Esophagus squamous epithelium (tissue), 5 donors: ENCODE measurements at regions not wholly inside any gene's neighbourhood (a gene's known extent, or its start where the extent isn't known, plus 50 kb on each side); places are given as distances from the start of the nearest gene placed in this dataset.

ENCODE experiments used
- DNase-seq: peaks from one replicate; lab custom pipeline; 2025; lab: John Stamatoyannopoulos, UW
- H3K27ac ChIP-seq, 4 donors: fragments of 200-600 bp; sonication (generic); one replicate each; pipeline ENCODE4 v1.5.1; 2016 to 2019; ENCODE audit warnings: mild to moderate bottlenecking in 1 of 4
- H3K27me3 ChIP-seq, 4 donors: fragments of 200-600 bp; sonication (generic); 1 replicate in 3 of 4; 2 replicates in 1 of 4; pipeline versions ENCODE4 v1.5.1 to v1.6.0; 2017 to 2021; ENCODE audit warnings: antibody characterized with exemption in 1 of 4
- H3K36me3 ChIP-seq, 3 donors: fragments of 200-600 bp; sonication (generic); one replicate each; pipeline ENCODE4 v1.5.1; 2016 to 2019
- H3K4me1 ChIP-seq, 3 donors: fragments of 200-600 bp; sonication (generic); one replicate each; pipeline ENCODE4 v1.5.1; 2017 to 2019
- H3K4me3 ChIP-seq, 4 donors: fragments of 200-600 bp; sonication (generic); 1 replicate in 3 of 4; 2 replicates in 1 of 4; pipeline ENCODE4 v1.5.1; 2016 to 2019; ENCODE audit warnings: mild to moderate bottlenecking in 2 of 4, moderate library complexity in 1 of 4
- H3K9me3 ChIP-seq, 3 donors: fragments of 200-600 bp; sonication (generic); one replicate each; pipeline ENCODE4 v1.5.1; 2016 to 2019
- POLR2A ChIP-seq, 4 donors: fragments of 450-650 bp; IDR thresholded peaks; one replicate each; pipeline ENCODE4 v1.6.1; 2017; ENCODE audit warnings: antibody characterized with exemption in 4 of 4, mild to moderate bottlenecking in 4 of 4, moderate library complexity in 3 of 4
- WGBS, 2 donors: methylation state at CpG; one replicate each; pipeline ENCODE4 v1.1.5; 2018; 5-methylcytosine and 5-hydroxymethylcytosine counted together
- intact Hi-C: fragments of 100-400 bp; cut with DNase I; formaldehyde crosslinking; loops from one replicate; pipeline ENCODE4 v1.15.0; 2022
- TF ChIP-seq, protein P1 (sequence below), 6 experiments: fragments of 450-650 bp in 4 of 6; fragments of 200-600 bp in 2 of 6; sonication (generic) in 2 of 6; IDR thresholded peaks; one replicate each; pipeline ENCODE4 v1.5.1; 2016 to 2019; ENCODE audit warnings: antibody characterized with exemption in 6 of 6, mild to moderate bottlenecking in 4 of 6, moderate library complexity in 4 of 6
- donor health status: DM: yes; HTN: yes; CAD: no.

DNA sequence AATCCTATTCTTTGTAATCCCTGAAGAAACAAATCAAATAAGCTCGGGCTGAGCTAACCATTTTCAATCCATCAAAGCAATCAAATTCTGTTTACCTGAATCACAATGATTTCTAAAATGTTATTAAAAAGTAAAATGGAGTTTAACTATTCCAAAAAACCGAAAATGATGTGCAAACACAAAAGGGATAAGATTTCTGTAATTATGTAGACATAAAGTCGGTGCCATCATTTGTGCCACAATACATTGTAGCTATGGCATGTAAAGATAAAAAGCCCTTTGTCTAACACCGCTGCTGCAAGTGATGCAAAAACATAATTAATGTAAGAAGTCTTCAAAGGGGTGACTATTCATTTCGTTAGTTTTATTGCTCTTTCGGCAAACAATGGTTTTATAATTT, 125.1 kb upstream of the FAM204A start:
- 63 to 68% methylated on average over 6 of the region's 6 CpGs for WGBS, 2 donors

DNA sequence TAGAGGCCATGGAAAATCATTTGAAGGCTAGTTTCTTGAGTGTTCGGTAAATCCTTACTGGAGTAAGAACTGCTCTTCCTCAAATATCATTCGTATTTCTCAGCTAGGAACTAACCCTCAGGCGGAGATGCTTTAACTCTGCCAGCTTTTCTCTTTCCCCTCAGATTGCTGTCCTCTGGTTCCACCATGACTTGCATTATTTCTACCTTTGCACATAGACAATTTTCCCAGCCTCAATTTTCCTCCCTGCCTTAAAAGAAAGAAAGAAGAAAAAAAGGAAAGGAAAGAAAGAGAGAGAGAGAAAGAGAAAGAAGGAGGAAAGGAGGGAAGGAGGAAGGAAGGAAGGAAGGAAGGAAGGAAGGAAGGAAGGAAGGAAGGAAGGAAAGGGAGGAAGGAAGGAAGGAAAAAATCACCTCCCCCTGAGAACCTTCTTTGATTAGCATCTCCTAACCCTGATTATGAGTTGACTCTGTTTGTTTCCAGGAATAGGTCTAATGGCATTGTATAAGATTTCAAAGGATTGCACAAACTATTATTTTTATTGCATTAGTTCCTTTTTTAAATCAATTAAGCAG, 123.3 kb upstream of the FAM204A start:
- WGBS, 2 donors = 71 to 90% methylated on average over 3 of the region's 3 CpGs
- TF ChIP-seq, protein P1, sequence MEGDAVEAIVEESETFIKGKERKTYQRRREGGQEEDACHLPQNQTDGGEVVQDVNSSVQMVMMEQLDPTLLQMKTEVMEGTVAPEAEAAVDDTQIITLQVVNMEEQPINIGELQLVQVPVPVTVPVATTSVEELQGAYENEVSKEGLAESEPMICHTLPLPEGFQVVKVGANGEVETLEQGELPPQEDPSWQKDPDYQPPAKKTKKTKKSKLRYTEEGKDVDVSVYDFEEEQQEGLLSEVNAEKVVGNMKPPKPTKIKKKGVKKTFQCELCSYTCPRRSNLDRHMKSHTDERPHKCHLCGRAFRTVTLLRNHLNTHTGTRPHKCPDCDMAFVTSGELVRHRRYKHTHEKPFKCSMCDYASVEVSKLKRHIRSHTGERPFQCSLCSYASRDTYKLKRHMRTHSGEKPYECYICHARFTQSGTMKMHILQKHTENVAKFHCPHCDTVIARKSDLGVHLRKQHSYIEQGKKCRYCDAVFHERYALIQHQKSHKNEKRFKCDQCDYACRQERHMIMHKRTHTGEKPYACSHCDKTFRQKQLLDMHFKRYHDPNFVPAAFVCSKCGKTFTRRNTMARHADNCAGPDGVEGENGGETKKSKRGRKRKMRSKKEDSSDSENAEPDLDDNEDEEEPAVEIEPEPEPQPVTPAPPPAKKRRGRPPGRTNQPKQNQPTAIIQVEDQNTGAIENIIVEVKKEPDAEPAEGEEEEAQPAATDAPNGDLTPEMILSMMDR (IDR thresholded peaks at IDR 0.05) = no peak
- no peak for TF ChIP-seq POLR2A (IDR thresholded peaks at IDR 0.05)
- Histone ChIP-seq H3K27me3 (peaks cover 0 to 67% (median 0%) of the 10 kb centered on the region in 4 donors), H3K4me3 (no peak overlapping the region), H3K4me1 (no peaks in the 10 kb centered on the region), H3K9me3 (no peaks in the 10 kb centered on the region), H3K27ac (no peak overlapping the region), H3K36me3 (no peaks in the 10 kb centered on the region)
- intact Hi-C loops = no loop called here
- DNase-seq = no peak

More for the DNA sequence above, 125.1 kb upstream of the FAM204A start:
- Histone ChIP-seq H3K9me3 (peaks cover 0 to 4% (median 0%) of the 10 kb centered on the region in 3 donors), H3K4me1 (no peaks in the 10 kb centered on the region), H3K27me3 (peaks cover 0 to 74% (median 0%) of the 10 kb centered on the region in 4 donors), H3K4me3 (no peak overlapping the region), H3K36me3 (no peaks in the 10 kb centered on the region), H3K27ac (no peak overlapping the region)
- intact Hi-C loops = no loop called here
- no peak for DNase-seq
- TF ChIP-seq POLR2A (IDR thresholded peaks at IDR 0.05) = no peak
- TF ChIP-seq, protein P1 (IDR thresholded peaks at IDR 0.05) = no peak

DNA sequence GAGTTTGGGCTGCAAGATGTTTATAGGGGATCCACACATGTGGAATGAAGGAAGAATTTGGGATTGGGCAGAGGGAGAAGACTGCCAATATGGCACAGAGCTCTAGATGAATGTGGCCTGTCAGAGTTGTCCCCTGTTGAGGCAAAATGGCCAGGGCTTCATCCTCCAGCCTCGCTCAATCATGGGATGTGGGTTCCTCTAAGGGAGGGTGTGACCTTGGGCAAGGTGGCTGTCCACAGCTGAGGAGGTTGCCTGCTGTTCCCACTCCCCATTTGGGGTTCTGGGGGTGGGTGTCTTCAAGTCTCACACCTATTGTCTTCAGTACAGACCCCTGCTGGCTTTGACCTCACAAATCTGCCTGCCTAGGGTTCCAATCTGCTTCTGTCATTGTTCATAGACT, 121.6 kb upstream of the FAM204A start:
- no peaks in the 10 kb centered on the region for H3K36me3 ChIP-seq
- TF ChIP-seq POLR2A (IDR thresholded peaks at IDR 0.05) = no peak
- TF ChIP-seq, protein P1 (IDR thresholded peaks at IDR 0.05) = no peak
- peaks cover 0 to 57% (median 0%) of the 10 kb centered on the region in 4 donors for H3K27me3 ChIP-seq
- no peak overlapping the region for H3K4me3 ChIP-seq
- intact Hi-C loops = no loop called here
- 100% methylated on average over 1 of the region's 1 CpG; no CpG with 5 or more reads in 1 of the 2 donors for WGBS, 2 donors
- H3K4me1 ChIP-seq = peaks cover 0 to 6% (median 0%) of the 10 kb centered on the region in 3 donors
- no peak overlapping the region for H3K27ac ChIP-seq
- DNase-seq = no peak
- no peaks in the 10 kb centered on the region for H3K9me3 ChIP-seq

GRCh38 chr10:118462401-118462800, 120.3 kb upstream of the FAM204A start:
- H3K27me3 ChIP-seq = peaks cover 0 to 45% (median 0%) of the 10 kb centered on the region in 4 donors
- 100% methylated on average over 1 of the region's 1 CpG for WGBS, 2 donors
- no peaks in the 10 kb centered on the region for H3K9me3 ChIP-seq
- peaks cover 0 to 6% (median 0%) of the 10 kb centered on the region in 3 donors for H3K4me1 ChIP-seq
- intact Hi-C loops = no loop called here
- no peaks in the 10 kb centered on the region for H3K36me3 ChIP-seq
- TF ChIP-seq, protein P1 (IDR thresholded peaks at IDR 0.05) = no peak
- no peak for TF ChIP-seq POLR2A (IDR thresholded peaks at IDR 0.05)
- H3K4me3 ChIP-seq = no peak overlapping the region
- no peak overlapping the region for H3K27ac ChIP-seq
- DNase-seq = no peak

GRCh38 chr10:118459642-118460193, 117.6 kb upstream of the FAM204A start:
- intact Hi-C loops = no loop called here
- TF ChIP-seq, protein P1 (IDR thresholded peaks at IDR 0.05) = peak; percentile 50 to 68 (median 61)
- no peak for TF ChIP-seq POLR2A (IDR thresholded peaks at IDR 0.05)
- WGBS, 2 donors = 2 to 3% methylated on average over 8 to 10 of the region's 10 CpGs
- Histone ChIP-seq H3K4me1 (peaks cover 0 to 6% (median 0%) of the 10 kb centered on the region in 3 donors), H3K4me3 (peak overlapping the region in 1 of 4 donors; percentile 31), H3K27me3 (peaks cover 0 to 27% (median 0%) of the 10 kb centered on the region in 4 donors), H3K36me3 (no peaks in the 10 kb centered on the region), H3K27ac (no peak overlapping the region), H3K9me3 (no peaks in the 10 kb centered on the region)
- DNase-seq = no peak
